ENCODE measurements at regions not wholly inside any gene's neighbourhood (a gene's known extent, or its start where the extent isn't known, plus 50 kb on each side); places are given as distances from the start of the nearest gene placed in this dataset.

DNA sequence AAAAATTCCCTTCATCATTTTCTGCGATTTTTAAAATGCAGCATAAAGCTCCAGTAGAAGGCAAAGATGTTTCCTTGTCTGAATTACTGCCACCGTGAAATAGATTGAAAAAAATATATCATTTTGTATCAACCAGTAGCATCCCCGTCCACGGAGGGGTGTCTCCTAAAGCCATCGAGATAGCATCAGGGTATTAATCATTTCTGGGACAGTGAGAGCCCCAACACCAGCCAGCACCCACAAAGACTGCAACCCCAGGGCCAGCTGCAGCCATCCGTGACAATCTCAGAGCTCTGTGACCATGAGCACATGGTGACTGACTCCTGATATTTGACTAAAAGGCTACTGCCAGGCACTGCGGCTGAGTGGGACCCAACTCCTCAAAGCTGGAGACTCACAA is 64.1 kb upstream of the SIX3 start:
- Histone ChIP-seq H3K4me3 (no peak overlapping the region), H3K36me3 (ENCODE audit: low read depth) (no peaks in the 10 kb centered on the region), H3K4me1 (ENCODE audit: low read depth) (no peaks in the 10 kb centered on the region), H3K9me3 (no peaks in the 10 kb centered on the region)
- no peak for ATAC-seq
- DNase-seq = no peak
- intact Hi-C loops (cut with DNase I, micrococcal nuclease) = no loop called here
- TF ChIP-seq, protein P1, sequence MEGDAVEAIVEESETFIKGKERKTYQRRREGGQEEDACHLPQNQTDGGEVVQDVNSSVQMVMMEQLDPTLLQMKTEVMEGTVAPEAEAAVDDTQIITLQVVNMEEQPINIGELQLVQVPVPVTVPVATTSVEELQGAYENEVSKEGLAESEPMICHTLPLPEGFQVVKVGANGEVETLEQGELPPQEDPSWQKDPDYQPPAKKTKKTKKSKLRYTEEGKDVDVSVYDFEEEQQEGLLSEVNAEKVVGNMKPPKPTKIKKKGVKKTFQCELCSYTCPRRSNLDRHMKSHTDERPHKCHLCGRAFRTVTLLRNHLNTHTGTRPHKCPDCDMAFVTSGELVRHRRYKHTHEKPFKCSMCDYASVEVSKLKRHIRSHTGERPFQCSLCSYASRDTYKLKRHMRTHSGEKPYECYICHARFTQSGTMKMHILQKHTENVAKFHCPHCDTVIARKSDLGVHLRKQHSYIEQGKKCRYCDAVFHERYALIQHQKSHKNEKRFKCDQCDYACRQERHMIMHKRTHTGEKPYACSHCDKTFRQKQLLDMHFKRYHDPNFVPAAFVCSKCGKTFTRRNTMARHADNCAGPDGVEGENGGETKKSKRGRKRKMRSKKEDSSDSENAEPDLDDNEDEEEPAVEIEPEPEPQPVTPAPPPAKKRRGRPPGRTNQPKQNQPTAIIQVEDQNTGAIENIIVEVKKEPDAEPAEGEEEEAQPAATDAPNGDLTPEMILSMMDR (IDR thresholded peaks at IDR 0.05) = no peak

DNA sequence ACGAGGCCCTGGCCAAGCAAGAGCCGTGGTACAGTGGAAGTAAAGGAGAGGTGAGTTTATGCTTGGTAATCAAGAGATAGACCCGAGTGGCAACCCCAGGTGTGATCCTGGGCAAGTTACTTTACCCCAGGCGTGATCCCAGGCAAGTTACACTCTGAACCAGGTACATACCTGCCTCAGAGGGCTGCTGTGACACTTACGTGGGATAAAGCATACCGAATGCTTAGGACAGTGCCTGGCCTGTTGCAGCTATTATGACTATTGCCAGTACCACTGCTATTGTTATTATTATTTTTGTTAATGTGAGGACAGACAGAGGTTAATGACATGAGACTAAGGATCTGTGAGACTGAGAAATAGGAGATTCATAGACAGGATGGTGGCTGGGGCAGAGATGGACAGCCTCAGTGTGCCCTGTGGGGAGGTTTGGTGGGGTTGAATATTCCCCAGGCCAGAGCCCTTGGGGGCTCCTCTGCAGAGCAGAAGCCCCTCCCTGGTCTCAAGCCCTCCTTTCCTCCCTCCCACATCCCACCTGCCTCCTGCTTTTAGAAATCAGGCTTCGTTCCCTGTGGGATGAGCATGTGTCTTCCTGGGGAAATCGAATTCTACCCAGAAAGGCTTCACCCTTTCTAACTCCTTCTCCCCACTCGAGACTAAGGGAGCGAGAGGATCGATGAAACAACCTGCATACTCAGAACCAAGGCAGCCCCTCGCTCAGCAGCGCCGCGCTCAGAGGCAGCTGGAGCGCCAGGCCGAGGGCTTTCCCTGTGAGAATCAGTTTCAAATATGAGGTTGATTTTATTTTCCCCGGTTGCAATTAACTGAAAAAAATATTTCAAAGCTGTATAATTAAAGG is 62.0 kb upstream of the SIX3 start:
- no peak for DNase-seq
- no peaks in the 10 kb centered on the region for H3K36me3 ChIP-seq (ENCODE audit: low read depth)
- no peak for ATAC-seq
- intact Hi-C loops (cut with DNase I, micrococcal nuclease) = no loop called here
- no peak overlapping the region for H3K4me3 ChIP-seq
- H3K9me3 ChIP-seq = no peaks in the 10 kb centered on the region
- no peaks in the 10 kb centered on the region for H3K4me1 ChIP-seq (ENCODE audit: low read depth)
- TF ChIP-seq, protein P1 (IDR thresholded peaks at IDR 0.05) = no peak

DNA sequence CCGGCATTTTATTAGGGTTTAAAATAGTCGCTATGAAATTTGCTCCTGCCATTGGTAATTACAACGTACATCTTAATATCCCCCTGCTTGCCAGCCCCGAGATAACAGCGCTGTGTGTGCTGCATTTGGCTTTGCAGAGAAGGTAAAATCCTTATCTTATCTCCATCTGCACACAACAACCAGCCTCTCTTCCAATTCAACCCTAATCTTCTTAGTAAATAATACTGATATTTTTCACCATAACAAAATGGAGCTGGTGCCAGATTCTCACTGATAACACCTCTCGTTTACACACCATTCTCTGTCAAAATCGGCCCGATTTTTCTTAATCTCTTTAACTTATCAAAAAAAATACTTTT is 61.4 kb upstream of the SIX3 start:
- Histone ChIP-seq H3K36me3 (ENCODE audit: low read depth) (no peaks in the 10 kb centered on the region), H3K4me3 (no peak overlapping the region), H3K9me3 (no peaks in the 10 kb centered on the region), H3K4me1 (ENCODE audit: low read depth) (no peaks in the 10 kb centered on the region)
- intact Hi-C loops (cut with DNase I, micrococcal nuclease) = no loop called here
- ATAC-seq = no peak
- no peak for DNase-seq
- TF ChIP-seq, protein P1 (IDR thresholded peaks at IDR 0.05) = no peak

DNA sequence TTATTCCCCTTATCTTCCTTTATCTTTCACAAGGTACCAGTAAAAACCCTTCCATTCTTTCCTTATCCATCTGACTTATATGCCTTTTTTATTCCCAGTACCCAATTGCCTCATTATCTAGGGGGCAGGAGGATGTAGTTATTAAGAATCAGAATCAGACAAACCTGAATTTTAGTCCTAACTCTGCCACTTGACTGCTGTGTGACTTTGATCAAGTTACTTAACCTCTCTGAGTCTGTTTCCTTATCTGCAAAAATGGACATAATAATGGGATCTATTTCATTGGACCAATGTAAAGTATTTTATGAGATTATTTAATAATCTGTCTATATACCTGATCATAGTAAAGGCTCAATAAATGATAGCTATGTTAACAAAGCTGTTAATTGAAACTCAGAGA is 59.6 kb upstream of the SIX3 start:
- Histone ChIP-seq H3K4me1 (ENCODE audit: low read depth) (no peaks in the 10 kb centered on the region), H3K4me3 (no peak overlapping the region), H3K9me3 (no peaks in the 10 kb centered on the region), H3K36me3 (ENCODE audit: low read depth) (no peaks in the 10 kb centered on the region)
- ATAC-seq (no peak), DNase-seq (no peak)
- TF ChIP-seq, protein P1 (IDR thresholded peaks at IDR 0.05) = no peak
- intact Hi-C loops (cut with DNase I, micrococcal nuclease) = no loop called here

GRCh38 chr2:44883356-44883755 is 58.1 kb upstream of the SIX3 start:
- no peak for DNase-seq
- intact Hi-C loops (cut with DNase I, micrococcal nuclease) = no loop called here
- no peak for ATAC-seq

More at GRCh38 chr2:44883356-44883755, 58.1 kb upstream of the SIX3 start:
- TF ChIP-seq, protein P1 (IDR thresholded peaks at IDR 0.05) = no peak
- Histone ChIP-seq H3K4me1 (ENCODE audit: low read depth) (no peaks in the 10 kb centered on the region), H3K9me3 (no peaks in the 10 kb centered on the region), H3K36me3 (ENCODE audit: low read depth) (no peaks in the 10 kb centered on the region), H3K4me3 (no peak overlapping the region)
